Stimulated activated CD4-positive, alpha-beta T cell treated with anti-CD3 and anti-CD28 coated beads, TNF-alpha, amount 100 ng/mL, for 24 hours (primary cell): ENCODE measurements at regions not wholly inside any gene's neighbourhood (a gene's known extent, or its start where the extent isn't known, plus 50 kb on each side); places are given as distances from the start of the nearest gene placed in this dataset.

Experiments used
- DNase-seq, 3 experiments: peaks; one replicate each; pipeline ENCODE4 v3.0.0-alpha.2; 2020; ENCODE audit warnings: low read depth in 3 of 3

DNA sequence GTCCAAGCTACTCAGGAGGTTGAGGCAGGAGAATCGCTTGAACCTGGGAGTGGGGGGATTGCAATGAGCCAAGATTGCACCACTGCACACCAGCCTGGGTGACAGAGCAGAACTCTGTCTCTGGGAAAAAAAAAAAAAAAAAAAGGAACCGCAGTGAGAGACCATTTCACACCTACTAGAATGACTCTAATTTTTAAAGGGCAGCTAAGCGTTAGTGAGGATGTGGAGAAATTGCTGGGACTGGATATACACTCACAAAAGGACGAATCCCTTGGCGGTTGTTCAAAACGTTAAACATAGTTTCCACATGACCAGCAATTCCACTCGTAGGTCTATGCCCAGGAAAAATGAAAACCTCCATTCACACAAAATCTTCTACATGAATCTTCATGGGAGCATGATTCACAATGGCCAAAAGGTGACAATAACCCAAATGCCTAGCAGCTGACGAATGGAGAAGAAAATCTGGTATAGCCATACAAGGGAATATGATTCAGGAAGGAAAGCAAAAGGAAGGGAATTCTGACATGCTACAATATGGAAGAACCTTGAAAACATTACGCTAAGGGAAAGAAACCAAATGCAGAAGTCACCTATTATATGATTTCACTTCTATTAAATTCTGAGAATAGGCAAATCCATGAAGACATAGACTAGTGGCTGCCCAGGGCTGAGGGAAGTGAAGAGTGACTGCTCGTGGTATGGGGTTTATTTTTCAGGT is 127.0 kb downstream of the CHSY1 start:
- DNase-seq = no peak

DNA sequence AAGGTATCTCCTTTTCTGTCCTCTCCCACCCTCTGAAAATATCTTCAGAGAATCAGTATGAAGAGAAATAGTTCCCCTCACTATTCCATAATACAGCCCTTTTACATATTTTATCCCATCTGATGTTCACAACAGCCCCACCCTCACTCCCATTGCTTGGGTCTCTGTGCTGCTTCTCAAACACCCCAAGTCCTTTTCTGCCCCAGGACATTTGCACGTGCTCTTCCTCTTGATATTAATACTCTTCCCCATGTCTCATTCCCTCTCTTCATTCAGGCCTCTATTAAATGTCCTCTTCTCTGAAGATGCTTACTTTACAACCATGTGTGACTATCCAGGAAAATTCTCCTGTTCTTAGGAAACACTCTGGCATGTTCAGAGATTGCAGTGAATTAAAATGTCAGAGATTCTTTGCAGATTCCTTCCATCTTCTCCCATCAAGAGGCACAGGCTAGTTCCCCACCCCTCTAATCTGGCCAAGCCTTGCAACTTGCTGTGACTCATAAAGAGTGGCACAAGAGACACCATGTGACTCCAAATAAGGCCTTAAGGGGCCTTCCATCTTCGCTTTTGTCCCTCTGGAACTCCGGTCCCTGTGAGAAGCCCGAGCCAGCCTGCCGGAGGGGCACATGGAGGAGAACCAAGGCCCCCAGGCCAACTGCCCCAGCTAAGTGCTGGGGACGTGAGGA is 128.5 kb downstream of the CHSY1 start:
- DNase-seq = no peak

DNA sequence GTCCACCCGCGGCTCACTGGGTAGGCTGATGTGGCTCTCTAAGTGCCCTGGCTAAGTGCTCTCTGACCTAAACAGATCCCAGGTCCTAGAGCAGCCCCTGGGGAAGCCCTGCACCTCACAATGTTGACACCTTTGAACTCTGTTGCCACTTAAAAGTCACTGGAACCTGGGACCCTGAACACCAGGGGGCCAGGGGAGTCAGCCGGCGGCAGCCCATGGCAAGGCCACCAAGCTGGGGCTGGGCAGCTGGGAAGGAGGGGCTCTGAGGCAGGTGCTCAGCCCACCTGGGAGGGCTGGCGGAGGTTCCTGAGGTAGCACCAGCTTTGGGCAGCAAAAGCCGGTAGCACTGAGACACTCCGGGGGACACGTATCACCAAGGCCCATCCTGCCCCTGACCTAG is 129.0 kb downstream of the CHSY1 start:
- DNase-seq = no peak

DNA sequence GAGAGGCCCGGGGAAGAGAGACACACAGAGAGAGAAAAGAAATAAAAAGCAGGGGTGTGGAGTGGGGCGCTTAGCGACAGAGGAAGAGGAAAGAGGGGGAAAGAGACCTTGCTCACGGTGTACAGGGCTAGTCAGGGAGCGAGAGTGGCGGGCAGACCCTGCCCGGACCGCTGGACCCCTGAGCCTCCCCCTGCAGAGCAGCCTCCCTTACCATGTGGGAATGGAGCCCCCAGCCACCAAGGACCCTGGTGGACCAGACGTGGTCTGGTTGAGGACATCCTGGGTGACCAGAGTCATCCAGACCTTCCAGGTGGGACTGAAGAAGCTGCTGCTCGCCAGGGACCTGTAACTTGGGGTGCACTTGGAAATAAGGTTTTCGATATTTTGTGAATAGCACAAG is 129.6 kb downstream of the CHSY1 start:
- no peak for DNase-seq

DNA sequence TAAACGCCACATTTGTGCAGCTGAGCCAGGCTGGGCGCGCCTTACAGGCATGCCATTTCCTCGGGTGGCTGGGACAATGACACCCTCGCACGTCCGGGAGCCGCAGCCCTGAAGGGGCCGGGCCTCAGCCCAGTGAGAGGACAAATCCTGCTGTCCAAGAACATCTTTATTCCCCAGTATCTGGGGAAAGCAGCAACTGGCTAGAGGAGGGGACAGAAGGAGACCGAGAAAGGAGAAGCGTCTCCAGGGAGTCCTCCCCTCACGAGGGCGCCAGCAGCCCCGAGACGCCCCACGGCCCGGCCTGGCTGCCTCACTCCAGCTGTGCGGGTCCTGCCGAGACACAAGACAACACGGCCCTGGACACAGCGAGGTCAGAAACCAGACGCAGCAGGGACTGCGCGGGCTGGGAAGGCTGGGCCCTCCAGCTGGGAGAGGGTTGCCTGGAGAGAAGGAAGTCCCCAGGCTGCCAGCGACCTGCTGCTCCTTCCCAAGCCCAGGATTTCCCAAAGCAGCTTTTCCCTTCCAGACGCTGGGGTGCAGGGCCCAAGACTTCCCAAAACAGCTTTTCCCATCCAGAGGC is 130.2 kb downstream of the CHSY1 start:
- DNase-seq = peak in 1 of 3 experiments; percentile 18

DNA sequence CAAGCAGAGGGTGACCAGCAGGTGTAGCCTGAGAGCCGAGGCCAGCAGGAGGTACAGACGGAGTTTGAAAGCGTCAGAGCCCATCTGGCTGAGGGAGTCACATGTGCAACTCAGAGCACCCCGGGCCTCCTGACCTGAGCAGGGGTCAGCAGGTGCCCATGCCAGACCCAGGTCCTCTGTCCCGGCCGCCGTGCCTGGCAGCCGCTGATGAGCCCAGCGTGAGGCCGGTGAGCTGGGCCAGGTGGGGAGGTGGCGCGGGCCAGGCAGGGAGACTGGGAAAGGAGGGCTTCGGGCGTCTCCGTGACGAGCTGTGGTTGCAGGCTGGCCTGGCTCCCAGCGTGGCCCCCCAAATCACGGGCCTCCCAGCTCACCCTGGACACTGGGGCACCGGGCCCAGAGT is 130.9 kb downstream of the CHSY1 start:
- DNase-seq = no peak

DNA sequence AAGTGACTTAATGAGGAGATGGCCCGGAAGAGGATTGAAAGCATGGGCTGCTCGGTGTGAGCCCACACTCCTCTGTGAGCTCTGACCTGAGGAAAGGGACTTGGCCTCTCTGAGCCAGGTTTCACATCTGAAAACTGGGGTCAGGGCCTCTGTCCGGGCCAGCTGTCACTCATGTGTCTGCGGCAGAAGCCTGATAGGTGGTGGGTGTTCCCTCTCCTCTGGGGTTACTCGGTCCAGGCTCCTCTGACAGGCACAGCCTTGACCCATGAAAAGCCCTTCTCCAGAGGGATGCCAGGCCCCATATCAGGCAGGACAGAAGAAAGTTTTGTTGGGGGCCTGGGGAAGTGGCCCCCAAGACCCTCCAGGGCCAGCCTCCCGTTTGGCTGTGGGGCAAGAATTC is 131.4 kb downstream of the CHSY1 start:
- DNase-seq = no peak
